ENCODE measurements at regions not wholly inside any gene's neighbourhood (a gene's known extent, or its start where the extent isn't known, plus 50 kb on each side); places are given as distances from the start of the nearest gene placed in this dataset.
"Not testable (repeated sequence)": the region's sequence is repeated elsewhere in the genome, so short reads cannot be mapped to it uniquely, and the experiment has no call there.

GRCh38 chr16:59920054-59920453, 1185.9 kb upstream of the GOT2 start:
- no peak for DNase-seq

- no peak for DNase-seq
These were observed 1179.5 kb upstream of the GOT2 start for GRCh38 chr16:59913666-59914065.

GRCh38 chr16:59909262-59909661, 1175.1 kb upstream of the GOT2 start:
- DNase-seq: no peak

GRCh38 chr16:59907611-59908010, 1173.5 kb upstream of the GOT2 start:
- no peak for DNase-seq

- DNase-seq: no peak
These were observed 1171.5 kb upstream of the GOT2 start for GRCh38 chr16:59905606-59906005.

- no peak for DNase-seq
These were observed 1171.0 kb upstream of the GOT2 start for GRCh38 chr16:59905131-59905530.

- DNase-seq: no peak
These were observed 1165.8 kb upstream of the GOT2 start for GRCh38 chr16:59899940-59900339.

- DNase-seq: no peak
These were observed 1158.3 kb upstream of the GOT2 start for GRCh38 chr16:59892376-59892775.

- no peak for DNase-seq
These were observed 1153.7 kb upstream of the GOT2 start for GRCh38 chr16:59887856-59888255.

- no peak for DNase-seq
These were observed 1151.9 kb upstream of the GOT2 start for GRCh38 chr16:59886021-59886420.

- DNase-seq: no peak
These were observed 1147.3 kb upstream of the GOT2 start for GRCh38 chr16:59881376-59881775.

- no peak for DNase-seq
These were observed 1146.5 kb upstream of the GOT2 start for GRCh38 chr16:59880611-59881010.

GRCh38 chr16:59878999-59879398, 1144.9 kb upstream of the GOT2 start:
- no peak for DNase-seq

GRCh38 chr16:59878479-59878878, 1144.4 kb upstream of the GOT2 start:
- DNase-seq: no peak

- DNase-seq: no peak
These were observed 1131.0 kb upstream of the GOT2 start for GRCh38 chr16:59864981-59865666.

GRCh38 chr16:59859676-59860402, 1125.7 kb upstream of the GOT2 start:
- DNase-seq: no peak

GRCh38 chr16:59854846-59855439, 1120.8 kb upstream of the GOT2 start:
- DNase-seq: no peak

- no peak for DNase-seq
These were observed 1115.6 kb upstream of the GOT2 start for GRCh38 chr16:59849716-59850115.

GRCh38 chr16:59848296-59848695, 1114.2 kb upstream of the GOT2 start:
- DNase-seq: no peak

- DNase-seq: no peak
These were observed 1106.1 kb upstream of the GOT2 start for GRCh38 chr16:59840169-59840568.

- no peak for DNase-seq
These were observed 1092.7 kb upstream of the GOT2 start for GRCh38 chr16:59826767-59827166.

GRCh38 chr16:59809488-59809887, 1075.4 kb upstream of the GOT2 start:
- not testable (repeated sequence) for DNase-seq

- DNase-seq: no peak
These were observed 1049.1 kb upstream of the GOT2 start for GRCh38 chr16:59783191-59783590.

- DNase-seq: no peak
These were observed 1039.2 kb upstream of the GOT2 start for GRCh38 chr16:59773330-59773729.
